GM18858 (cell line): ENCODE measurements at regions not wholly inside any gene's neighbourhood (a gene's known extent, or its start where the extent isn't known, plus 50 kb on each side); places are given as distances from the start of the nearest gene placed in this dataset.
"Not testable (repeated sequence)": the region's sequence is repeated elsewhere in the genome, so short reads cannot be mapped to it uniquely, and the experiment has no call there.

Experiments
- ATAC-seq: cut with Tn5 transposase; IDR thresholded peaks from one replicate; pipeline ENCODE4 v1.9.1; 2021; ENCODE audit not compliant: unreplicated experiment

DNA sequence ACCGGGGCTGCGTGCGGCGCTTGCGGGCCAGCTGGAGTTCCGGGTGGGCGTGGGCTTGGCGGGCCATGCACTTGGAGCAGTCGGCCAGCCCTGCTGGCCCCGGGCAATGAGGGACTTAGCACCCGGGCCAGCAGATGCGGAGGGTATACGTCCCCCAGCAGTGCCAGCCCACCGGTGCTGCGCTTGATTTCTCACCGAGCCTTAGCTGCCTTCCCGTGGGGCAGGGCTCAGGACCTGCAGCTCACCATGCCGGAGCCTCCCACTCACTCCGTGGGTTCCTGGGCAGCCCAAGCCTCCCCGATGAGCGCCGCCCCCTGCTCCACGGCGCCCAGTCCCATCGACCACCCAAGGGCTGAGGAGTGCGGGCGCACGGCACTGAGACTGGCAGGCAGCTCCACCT lies 51.4 kb upstream of the INPP4B start:
- ATAC-seq = not testable (repeated sequence)

DNA sequence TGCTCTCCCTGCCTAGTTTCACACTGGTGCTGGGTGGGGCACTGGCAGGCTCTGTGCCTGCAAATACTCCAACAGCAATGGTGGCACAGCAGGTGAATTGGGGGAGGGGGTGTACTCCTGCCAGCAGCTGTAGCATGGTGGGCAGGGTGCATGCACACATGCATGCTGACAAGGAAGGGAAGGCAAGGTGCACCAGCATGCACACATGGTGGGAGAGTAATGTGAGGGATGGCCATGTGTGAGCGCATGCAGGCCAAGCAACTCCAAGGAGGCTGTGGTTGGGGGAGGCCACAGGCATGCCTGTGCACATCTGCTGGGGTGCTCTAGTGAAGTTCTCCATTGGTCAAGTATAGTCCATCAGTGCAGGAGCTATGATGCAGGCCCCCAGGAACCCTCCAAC lies 54.5 kb upstream of the INPP4B start:
- no peak for ATAC-seq

DNA sequence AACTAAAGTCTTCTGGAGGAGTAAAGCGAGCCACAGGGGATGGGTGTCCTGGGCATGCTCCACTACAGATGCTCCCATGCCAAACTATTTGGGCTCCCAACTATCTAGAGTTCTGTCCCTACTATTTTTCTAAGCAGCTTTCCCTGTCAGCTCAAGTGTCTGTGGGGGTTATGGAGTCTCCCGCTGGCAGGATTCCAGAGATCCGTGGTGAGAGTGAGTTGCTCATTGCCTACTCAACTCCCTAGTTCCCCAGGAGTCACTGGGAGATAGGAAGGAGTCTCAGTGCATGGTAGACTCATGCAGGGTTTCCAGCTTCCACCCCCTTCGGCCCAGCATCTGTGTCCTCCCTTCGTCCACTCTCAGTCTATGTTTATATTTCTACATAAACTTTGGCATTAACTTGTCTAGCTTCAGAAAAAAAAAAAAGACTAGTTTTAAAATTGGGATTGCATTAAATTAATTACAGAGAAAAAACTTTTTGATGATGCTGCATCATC lies 55.1 kb upstream of the INPP4B start:
- ATAC-seq = no peak

DNA sequence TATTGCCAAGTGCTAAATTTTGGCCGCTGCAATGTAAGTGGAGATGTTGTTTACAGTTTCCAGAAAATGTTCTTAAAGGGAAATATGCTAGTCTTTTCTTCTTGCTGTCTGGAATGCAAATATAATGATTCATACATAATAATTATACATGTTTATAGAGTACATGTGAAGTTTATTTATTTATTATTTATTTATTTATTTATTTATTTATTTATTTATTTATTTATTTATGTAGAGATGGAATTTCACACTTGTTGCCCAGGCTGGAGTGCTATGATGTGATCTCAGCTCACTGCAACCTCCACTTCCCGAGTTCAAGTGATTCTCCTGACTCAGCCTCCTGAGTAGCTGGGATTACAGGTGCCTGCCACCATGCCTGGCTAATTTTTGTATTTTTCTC lies 57.5 kb upstream of the INPP4B start:
- ATAC-seq = not testable (repeated sequence)

DNA sequence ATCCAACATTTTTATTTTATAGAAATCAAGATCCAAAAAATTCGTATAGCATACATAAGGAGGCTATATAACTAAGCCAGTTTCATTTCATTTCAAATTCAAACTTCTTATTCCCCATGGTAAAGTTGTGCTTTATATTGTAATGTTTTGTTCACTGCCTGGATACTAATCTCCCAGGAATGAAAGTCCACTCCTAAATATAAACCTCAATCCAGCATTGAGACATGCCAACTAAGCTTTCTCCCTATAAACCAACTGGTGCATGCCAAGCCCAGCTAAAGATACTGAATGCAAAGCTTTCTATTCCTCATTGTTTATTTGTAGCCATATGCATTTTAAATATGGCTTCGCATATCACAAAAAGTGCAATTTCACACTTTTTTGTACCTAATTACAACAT lies 63.8 kb upstream of the INPP4B start:
- no peak for ATAC-seq

DNA sequence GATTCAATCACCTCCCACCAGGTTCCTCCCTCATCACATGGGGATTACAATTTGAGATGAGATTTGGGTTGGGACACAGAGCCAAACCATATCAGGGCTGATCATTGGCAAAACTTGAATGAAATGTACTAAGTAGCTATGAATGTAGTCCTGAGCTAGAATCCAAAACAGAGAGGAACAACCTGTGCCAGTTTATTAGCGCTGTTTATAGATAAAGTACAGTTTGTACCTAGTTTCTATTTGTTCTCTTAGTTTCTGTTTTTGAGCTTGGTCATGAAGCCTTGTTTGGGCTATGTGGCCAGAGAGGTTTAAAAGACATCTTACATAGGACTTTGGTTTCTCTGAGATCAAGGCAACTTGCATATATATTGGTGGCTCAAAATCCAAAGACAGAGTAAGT lies 66.9 kb upstream of the INPP4B start:
- no peak for ATAC-seq

DNA sequence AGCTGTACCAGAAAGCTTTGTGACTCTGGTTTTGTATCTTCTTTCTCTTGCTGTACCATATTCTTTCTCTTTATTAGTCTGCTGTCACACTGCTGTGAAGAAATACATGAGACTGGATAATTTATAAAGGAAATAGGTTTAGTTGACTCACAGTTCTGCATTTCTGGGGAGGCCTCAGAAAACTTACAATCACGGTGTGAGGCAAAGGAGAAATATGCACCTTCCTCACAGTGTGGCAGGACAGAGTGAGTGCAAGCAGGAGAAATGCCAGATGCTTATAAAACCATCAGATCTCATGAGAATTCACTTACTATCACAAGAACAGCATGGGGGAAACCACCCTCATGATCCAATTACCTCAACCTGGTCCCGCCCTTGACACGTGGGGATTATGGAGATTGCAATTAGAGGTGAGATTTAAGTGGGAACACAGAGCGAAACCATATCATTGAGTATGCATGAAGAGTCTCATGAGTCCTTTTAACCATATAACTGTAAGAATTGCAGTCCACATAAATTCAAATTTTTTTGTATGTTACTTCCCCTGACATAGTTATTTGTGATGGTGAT lies 67.4 kb upstream of the INPP4B start:
- no peak for ATAC-seq

DNA sequence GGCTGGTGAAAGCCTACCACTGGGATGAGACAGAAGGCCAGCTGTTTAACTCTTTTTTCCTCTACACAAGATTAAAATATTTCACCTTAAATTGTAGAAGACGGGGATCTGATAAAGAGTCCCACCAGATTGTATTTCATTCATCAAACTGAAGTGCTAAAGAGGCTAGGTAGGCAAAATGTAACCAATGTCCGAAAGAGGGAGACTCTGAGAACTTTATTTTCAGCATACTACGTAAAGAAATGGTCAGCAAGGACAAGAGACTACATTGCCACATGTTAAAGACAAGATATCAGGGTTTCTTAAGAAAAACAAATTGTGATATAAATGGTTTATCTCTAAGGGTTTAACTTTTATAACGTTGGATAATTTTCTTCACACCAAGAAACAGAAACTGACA lies 71.6 kb upstream of the INPP4B start:
- ATAC-seq = no peak

DNA sequence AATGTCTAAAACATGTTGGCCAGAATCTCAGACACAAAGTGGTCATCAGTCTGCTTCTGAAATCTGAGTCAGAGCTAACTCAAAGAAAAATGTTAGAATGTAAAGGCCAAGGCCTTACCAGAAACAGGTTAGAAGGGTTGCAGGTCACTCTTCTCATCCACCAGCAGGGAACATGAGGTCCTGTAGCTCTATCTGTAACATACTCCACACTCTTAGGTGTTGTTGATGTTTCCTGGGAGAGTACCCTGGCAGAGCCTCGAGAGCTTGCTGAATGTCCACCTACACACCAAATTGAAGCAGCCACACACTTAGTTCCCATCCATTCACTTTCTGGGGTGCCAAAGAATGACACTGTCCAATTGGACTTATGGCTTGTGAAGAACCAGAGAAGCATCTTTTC lies 76.6 kb upstream of the INPP4B start:
- ATAC-seq = no peak

DNA sequence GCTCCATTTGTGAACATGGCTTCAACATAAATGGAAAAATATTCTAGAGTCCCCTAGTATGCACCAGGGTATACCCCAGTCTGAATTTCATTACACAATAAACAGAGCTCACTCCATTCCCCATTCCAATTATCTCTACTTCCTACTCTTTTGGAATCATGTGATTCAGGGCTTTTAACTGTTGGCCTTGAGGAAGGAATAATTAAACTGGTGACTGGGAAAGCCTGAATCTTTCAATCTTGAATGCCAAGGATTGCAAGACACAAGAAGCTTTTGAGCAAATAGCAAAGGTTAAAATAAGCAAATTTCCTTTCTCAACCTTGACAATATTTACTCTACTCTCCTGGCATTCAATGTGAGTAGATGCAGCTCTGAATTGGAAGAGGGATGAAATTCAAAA lies 77.5 kb upstream of the INPP4B start:
- no peak for ATAC-seq

DNA sequence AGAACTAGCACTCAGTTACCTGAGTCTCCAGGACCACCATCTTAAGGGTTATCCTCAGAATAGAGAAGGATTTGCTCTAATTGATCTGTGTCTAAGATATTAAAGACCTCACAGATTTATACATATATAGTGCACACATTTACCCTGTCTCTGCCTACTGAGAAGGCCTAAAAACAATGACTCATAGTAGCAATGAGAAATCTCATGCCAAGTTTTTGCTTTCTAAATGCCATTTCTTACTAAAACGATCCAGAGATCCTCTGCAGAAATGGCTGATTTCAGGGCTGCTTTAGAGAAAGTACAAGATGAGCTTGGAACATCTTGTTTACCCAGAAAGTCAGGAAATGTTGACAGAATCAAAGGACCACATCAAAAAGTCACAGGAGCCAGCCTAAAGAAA lies 79.1 kb upstream of the INPP4B start:
- ATAC-seq = no peak

DNA sequence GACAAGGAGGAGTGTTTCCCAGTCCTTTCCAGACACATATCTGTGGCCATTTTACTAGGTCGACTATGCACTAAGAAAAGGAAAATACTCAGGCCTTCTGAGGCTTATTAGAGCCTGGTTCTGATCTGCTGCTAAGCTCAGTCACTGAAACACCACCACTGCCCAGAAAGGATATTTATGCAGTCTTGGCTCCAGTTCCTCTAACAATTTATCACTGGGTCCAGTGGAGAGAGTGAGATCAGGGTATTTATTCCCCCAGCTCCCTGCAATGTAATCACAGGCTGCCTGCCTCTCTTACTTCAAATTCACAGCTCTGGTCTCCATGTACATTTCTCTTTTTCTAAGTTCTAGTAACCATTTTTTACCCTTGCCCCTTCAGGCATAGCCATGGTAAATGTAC lies 81.6 kb upstream of the INPP4B start:
- no peak for ATAC-seq

DNA sequence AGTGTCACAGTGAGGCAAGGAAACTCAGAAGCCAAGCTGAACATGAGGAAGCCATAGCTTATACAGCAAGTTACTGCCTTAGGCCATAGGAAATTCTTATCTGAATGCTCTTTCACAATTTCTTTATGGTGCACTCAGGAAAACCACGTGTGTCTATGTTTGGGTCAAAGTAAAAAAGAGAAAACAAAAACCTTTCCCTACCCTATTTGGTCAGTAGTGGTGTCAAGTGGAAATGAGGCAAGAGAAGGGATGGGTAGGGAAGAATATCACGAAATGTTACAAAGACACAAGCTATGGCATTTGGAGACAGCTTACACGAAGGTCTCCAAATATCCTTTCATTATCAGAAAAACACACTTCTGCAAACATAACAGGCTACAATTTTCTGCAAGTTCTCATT lies 83.4 kb upstream of the INPP4B start:
- ATAC-seq = no peak

DNA sequence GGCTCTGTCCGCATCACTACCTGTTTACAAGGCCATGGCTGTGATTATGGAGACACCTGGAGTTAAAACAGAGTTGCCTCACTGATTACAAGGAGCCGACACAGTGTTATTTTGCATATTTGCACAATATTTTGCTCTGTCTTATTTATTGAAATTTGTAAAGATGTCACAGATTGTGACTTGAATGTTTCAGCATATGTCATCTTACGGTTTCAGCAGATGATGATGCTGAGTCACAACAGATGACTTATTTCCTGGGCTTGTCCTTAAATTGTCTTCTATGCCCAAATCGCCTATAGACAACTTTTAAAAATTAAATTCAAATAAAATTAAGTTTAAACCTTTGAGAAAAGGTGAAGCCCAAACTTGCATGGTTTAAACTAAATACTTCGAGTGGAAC lies 87.1 kb upstream of the INPP4B start:
- ATAC-seq = no peak

DNA sequence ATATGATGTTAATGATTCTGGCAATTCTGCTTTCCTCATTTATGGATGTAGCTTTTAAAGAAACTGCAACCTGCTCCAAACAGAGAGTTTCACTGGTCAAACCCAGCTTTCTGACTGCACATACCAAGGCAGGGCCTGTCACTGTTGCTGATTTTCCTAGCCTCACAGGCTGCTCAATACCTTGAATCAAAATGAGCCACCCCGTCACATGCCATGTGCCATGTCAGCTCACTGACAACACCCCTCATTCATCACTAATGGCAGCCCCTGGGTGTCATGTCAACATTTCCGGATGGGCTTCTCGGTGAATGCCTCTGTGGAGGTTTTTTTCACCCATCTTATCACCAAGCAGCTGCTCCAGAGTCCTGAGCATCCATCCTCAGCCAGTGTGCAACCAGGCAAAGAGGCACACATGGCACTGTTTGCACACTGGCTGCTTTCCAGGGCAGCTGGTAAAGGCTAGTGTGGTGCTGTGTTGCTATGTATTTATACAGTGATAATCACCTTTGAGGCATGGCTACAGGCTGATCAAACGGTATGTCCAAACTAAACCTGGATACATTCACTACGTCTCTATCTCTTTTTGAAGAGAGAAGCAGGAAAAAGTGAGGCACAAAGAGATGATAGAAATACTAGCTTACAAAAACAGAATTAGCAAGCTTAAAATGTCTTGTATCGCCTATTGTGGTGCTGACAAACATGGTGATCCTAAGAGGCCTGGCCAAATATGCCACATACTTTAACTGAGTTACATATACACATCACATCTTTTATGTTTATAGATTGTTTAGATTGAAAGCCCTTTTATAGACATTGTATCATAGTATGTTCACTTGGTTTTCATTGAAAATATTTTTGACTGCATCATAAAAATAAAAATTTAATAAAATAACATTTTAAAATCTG lies 94.6 kb upstream of the INPP4B start:
- no peak for ATAC-seq

DNA sequence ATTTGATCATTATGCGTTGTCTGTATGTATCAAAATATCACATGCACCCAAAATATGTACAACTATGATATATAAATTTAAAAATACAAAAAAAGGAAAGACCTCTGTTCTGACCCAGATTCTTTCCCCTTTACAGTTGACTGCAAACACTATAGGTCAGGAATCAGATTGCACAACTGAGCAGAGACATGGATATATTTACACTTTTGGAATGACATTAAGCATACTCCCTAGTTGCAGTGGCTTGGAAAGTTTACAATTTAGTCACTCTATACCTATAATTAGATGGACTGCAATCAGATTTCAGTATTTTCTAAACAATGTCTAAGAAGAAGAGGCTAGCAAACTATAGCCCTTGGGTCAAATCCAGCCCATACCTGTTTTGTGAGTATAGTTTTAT lies 98.5 kb upstream of the INPP4B start:
- no peak for ATAC-seq

DNA sequence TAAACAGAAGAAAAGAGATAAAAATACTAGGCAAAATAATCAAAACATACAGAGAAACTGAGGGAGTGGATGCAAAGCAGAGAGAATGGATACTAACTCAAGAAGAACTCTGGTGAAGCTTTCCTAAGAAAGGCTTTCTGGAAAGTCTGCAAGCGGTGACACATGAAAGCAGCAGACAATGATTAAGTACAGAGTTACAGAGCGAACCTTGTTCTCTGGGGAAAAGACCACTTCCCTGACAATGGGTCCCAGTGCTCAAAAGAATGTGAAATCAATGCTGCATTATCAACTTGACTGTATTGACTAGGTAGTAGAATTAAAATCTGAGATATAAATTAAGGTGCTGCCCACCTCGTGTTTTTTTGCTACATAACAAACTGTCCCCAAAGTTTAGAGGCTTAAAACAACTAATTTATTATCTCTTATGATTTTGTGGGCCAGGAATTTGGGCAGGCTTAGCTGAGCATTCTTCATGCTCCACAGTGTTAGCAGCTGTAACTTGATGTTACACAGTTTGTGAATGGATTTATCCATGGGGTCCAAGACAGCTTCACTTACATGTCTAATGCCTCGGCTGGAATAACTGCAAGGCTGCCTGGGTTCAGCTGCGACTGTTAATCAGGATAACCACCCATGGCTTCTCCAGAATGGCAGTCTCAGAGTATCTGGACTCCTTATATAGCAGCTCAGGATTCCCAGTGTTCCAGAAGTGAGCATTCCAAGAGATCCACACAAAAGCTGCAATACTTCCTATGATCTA lies 106.9 kb upstream of the INPP4B start:
- ATAC-seq = no peak

DNA sequence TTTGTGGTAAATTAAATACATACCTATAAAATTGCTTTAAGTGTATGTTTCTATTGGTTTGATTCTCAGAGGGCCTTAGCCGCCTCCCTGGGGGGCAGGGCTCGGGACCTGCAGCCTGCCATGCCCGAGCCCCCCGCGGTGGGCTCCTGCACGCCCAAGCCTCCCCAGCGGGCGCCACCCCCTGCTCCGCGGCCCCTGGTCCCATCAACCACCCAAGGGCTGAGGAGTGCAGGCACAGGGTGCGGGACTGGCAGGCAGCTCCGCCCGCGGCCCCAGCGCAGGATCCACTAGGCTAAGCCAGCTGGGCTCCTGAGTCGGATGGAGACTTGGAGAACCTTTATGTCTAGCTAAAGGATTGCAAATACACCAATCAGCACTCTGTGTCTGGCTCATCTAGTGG lies 108.3 kb upstream of the INPP4B start:
- ATAC-seq = no peak

DNA sequence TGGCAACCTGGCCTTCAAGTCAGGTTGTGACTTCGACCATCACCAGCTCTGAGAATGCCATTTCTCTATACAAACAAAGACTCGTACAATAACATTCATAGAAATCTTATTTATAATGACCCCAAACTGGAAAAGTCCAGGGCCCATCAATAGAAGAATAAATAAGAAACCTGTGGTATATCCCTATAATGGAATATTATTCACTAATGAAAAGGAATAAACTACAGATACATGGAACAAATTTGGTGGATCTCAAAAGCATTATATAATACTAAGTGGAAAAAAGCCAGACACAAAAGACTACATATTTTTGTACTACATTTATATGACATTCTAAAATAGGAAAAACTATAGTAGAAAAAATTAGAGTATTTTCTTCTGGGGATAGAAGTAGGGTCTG lies 109.4 kb upstream of the INPP4B start:
- ATAC-seq = no peak

DNA sequence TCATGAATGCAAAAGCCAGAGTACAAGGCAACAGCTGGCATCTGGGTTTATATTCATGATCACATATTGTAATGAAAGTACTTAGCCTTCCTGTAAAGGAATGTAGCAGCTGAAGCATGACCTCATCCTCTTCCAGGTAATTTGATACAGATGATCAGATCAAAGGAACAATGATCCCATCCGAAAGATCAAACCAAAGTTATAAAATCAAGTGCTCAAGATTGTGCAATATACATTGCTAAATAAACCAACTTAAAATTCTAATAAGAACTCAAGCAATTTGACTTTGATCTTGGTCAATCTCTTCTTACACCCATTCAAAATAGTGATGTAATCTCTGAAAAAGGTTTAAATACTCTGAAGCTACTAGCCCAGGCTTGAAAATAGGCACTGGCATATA lies 113.1 kb upstream of the INPP4B start:
- ATAC-seq = no peak

DNA sequence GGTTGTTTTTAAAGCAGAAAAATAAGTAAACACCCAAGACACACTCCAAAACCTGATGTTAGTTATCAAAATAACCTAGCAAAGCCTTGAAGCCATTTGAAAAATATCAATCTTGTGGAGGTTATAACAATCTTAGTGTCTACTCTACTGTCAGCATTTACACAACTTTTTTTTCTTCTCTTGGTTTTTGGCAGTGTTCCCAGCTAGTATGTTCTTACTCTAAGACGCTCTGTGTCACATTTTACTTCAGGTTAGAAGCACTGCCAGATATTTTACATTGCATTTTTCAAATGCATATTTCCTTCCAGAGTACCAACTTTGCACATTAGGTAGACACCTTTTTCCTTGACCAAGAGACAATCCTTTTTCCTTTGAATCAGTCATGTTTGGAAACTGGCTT lies 114.0 kb upstream of the INPP4B start:
- ATAC-seq = no peak
